Activated CD4-positive, alpha-beta T cell treated with anti-CD3 and anti-CD28 coated beads, Interleukin-2, amount 50 U/mL, for 16 hours (primary cell): ENCODE measurements at regions not wholly inside any gene's neighbourhood (a gene's known extent, or its start where the extent isn't known, plus 50 kb on each side); places are given as distances from the start of the nearest gene placed in this dataset.
"Not testable (repeated sequence)": the region's sequence is repeated elsewhere in the genome, so short reads cannot be mapped to it uniquely, and the experiment has no call there.

Experiments used
- DNase-seq: peaks from one replicate; pipeline ENCODE4 v3.0.0-alpha.2; 2020

GRCh38 chr16:32116533-32116932 lies 136.6 kb upstream of the TP53TG3D start:
- DNase-seq = not testable (repeated sequence)

- not testable (repeated sequence) for DNase-seq
Measured at GRCh38 chr16:32120372-32120771, 132.7 kb upstream of the TP53TG3D start.

- not testable (repeated sequence) for DNase-seq
Measured at GRCh38 chr16:32120779-32121178, 132.3 kb upstream of the TP53TG3D start.

GRCh38 chr16:32121273-32121900 lies 131.7 kb upstream of the TP53TG3D start:
- DNase-seq = not testable (repeated sequence)

GRCh38 chr16:32152434-32152833 lies 100.7 kb upstream of the TP53TG3D start:
- DNase-seq = not testable (repeated sequence)

- not testable (repeated sequence) for DNase-seq
Measured at GRCh38 chr16:32187918-32188669, 65.0 kb upstream of the TP53TG3D start.

- DNase-seq = not testable (repeated sequence)
Measured at GRCh38 chr16:32202585-32202984, 50.5 kb upstream of the TP53TG3D start.
